HEK293 (cell line): ENCODE measurements at regions not wholly inside any gene's neighbourhood (a gene's known extent, or its start where the extent isn't known, plus 50 kb on each side); places are given as distances from the start of the nearest gene placed in this dataset.

Experiments
- CTCF ChIA-PET: fragments of 350-600 bp; formaldehyde crosslinking; extraction: SDS; loops from one replicate; lab custom pipeline; 2021; ENCODE audit warnings: antibody characterized with exemption; lab: Yijun Ruan, JAX
- POLR2A ChIA-PET: fragments of 300-600 bp; formaldehyde crosslinking; extraction: SDS; loops from one replicate; lab custom pipeline; 2020; ENCODE audit warnings: antibody characterized with exemption, inconsistent platforms; lab: Yijun Ruan, JAX
- H3K27ac ChIP-seq: fragments of 200-500 bp; sonication (Bioruptor generic); 2 replicates; pipeline ENCODE4 v1.5.1; 2014; ENCODE audit warnings: low read depth, low read length, control low read depth, inconsistent platforms; ENCODE audit errors: extremely low read depth
- H3K36me3 ChIP-seq, 2 experiments: fragments of 200-500 bp in 1 of 2; sonication (Bioruptor generic) in 1 of 2; 1 replicate in 1 of 2; 2 replicates in 1 of 2; pipeline ENCODE4 v1.5.1; 2014 to 2017; ENCODE audit warnings: inconsistent platforms in 2 of 2, low read length in 2 of 2; ENCODE audit not compliant: control insufficient read depth in 2 of 2, insufficient read depth in 1 of 2
- H3K4me1 ChIP-seq: fragments of 200-500 bp; sonication (Bioruptor generic); 2 replicates; pipeline ENCODE4 v1.5.1; 2014; ENCODE audit warnings: mild to moderate bottlenecking, low read length, inconsistent platforms; ENCODE audit not compliant: control insufficient read depth, insufficient read depth
- H3K4me3 ChIP-seq: 2 replicates; pipeline ENCODE4 v1.5.1; 2011; ENCODE audit warnings: low read depth, mild to moderate bottlenecking, control low read depth, low read length, moderate library complexity
- H3K9me3 ChIP-seq: fragments of 200-500 bp; sonication (Bioruptor generic); 2 replicates; pipeline ENCODE4 v1.5.1; 2014; ENCODE audit warnings: low read depth, low read length, inconsistent platforms; ENCODE audit not compliant: control insufficient read depth, insufficient read depth
- ATF2 ChIP-seq: fragments of 450-650 bp; formaldehyde crosslinking; IDR thresholded peaks from 2 replicates; pipeline ENCODE4 v1.5.1; 2016; ENCODE audit warnings: missing biosample characterization, missing genetic modification characterization, low read depth
- HIC1 ChIP-seq: fragments of 450-650 bp; formaldehyde crosslinking; IDR thresholded peaks from 2 replicates; pipeline ENCODE4 v1.5.1; 2016; ENCODE audit warnings: missing biosample characterization, missing genetic modification characterization
- KLF7 ChIP-seq: fragments of 450-650 bp; formaldehyde crosslinking; IDR thresholded peaks from 2 replicates; pipeline ENCODE4 v1.5.1; 2016; ENCODE audit warnings: missing biosample characterization, missing genetic modification characterization, borderline replicate concordance
- PRDM4 ChIP-seq: fragments of 450-650 bp; formaldehyde crosslinking; IDR thresholded peaks from 2 replicates; pipeline ENCODE4 v1.5.1; 2017; ENCODE audit warnings: missing biosample characterization, missing genetic modification characterization
- SALL2 ChIP-seq: fragments of 450-650 bp; formaldehyde crosslinking; IDR thresholded peaks from 2 replicates; pipeline ENCODE4 v1.5.0; 2017; ENCODE audit warnings: missing biosample characterization, mild to moderate bottlenecking, missing genetic modification characterization, borderline replicate concordance
- YY1 ChIP-seq: fragments of 450-650 bp; formaldehyde crosslinking; IDR thresholded peaks from 2 replicates; pipeline ENCODE4 v1.5.1; 2018; ENCODE audit warnings: missing biosample characterization, missing genetic modification characterization
- ZNF155 ChIP-seq: fragments of 450-650 bp; formaldehyde crosslinking; IDR thresholded peaks from 2 replicates; pipeline ENCODE4 v1.5.1; 2016; ENCODE audit warnings: missing biosample characterization, missing genetic modification characterization
- ZNF169 ChIP-seq: fragments of 450-650 bp; formaldehyde crosslinking; IDR thresholded peaks from 2 replicates; pipeline ENCODE4 v1.5.1; 2016; ENCODE audit warnings: missing biosample characterization, missing genetic modification characterization
- ZNF18 ChIP-seq: fragments of 450-650 bp; formaldehyde crosslinking; IDR thresholded peaks from 2 replicates; pipeline ENCODE4 v1.5.1; 2016; ENCODE audit warnings: missing biosample characterization, missing genetic modification characterization
- ZNF221 ChIP-seq: fragments of 450-650 bp; formaldehyde crosslinking; IDR thresholded peaks from 2 replicates; pipeline ENCODE4 v1.5.1; 2017; ENCODE audit warnings: missing biosample characterization, missing genetic modification characterization, borderline replicate concordance
- ZNF24 ChIP-seq: fragments of 450-650 bp; formaldehyde crosslinking; IDR thresholded peaks from 2 replicates; pipeline ENCODE4 v1.5.1; 2016; ENCODE audit warnings: missing biosample characterization, missing genetic modification characterization
- ZNF26 ChIP-seq: fragments of 450-650 bp; formaldehyde crosslinking; IDR thresholded peaks from 2 replicates; pipeline ENCODE4 v1.5.1; 2016; ENCODE audit warnings: missing biosample characterization, missing genetic modification characterization
- ZNF274 ChIP-seq, 2 experiments: fragments of 200-500 bp in 1 of 2; fragments of 450-650 bp in 1 of 2; sonication (Bioruptor generic) in 1 of 2; formaldehyde crosslinking in 1 of 2; IDR thresholded peaks; 2 replicates each; pipeline versions ENCODE4 v1.5.1 to v1.6.1; 2014 to 2016; ENCODE audit warnings: borderline replicate concordance in 1 of 2, inconsistent platforms in 1 of 2, low read length in 1 of 2, missing biosample characterization in 1 of 2, missing genetic modification characterization in 1 of 2
- ZNF311 ChIP-seq: fragments of 450-650 bp; formaldehyde crosslinking; IDR thresholded peaks from 2 replicates; pipeline ENCODE4 v1.5.1; 2017; ENCODE audit warnings: missing biosample characterization, missing genetic modification characterization, borderline replicate concordance
- ZNF449 ChIP-seq: fragments of 450-650 bp; formaldehyde crosslinking; IDR thresholded peaks from 2 replicates; pipeline ENCODE4 v1.5.1; 2017; ENCODE audit warnings: missing biosample characterization, mild to moderate bottlenecking, missing genetic modification characterization, moderate library complexity
- ZNF510 ChIP-seq: fragments of 450-650 bp; formaldehyde crosslinking; IDR thresholded peaks from 2 replicates; pipeline ENCODE4 v1.5.1; 2018; ENCODE audit warnings: mild to moderate bottlenecking, missing genetic modification characterization, missing biosample characterization; ENCODE audit not compliant: insufficient replicate concordance
- ZNF514 ChIP-seq: fragments of 450-650 bp; formaldehyde crosslinking; IDR thresholded peaks from 2 replicates; pipeline ENCODE4 v1.5.1; 2016; ENCODE audit warnings: missing biosample characterization, missing genetic modification characterization
- ZNF549 ChIP-seq: fragments of 450-650 bp; IDR thresholded peaks from 2 replicates; pipeline ENCODE4 v1.5.1; 2018; ENCODE audit warnings: missing biosample characterization, missing genetic modification characterization, mild to moderate bottlenecking, inconsistent platforms, moderate library complexity
- ZNF658 ChIP-seq: fragments of 450-650 bp; formaldehyde crosslinking; IDR thresholded peaks from 2 replicates; pipeline ENCODE4; 2016; ENCODE audit warnings: missing biosample characterization, missing genetic modification characterization
- ZNF701 ChIP-seq: fragments of 450-650 bp; formaldehyde crosslinking; IDR thresholded peaks from 2 replicates; pipeline ENCODE4 v1.5.1; 2016; ENCODE audit warnings: missing biosample characterization, missing genetic modification characterization
- ZNF785 ChIP-seq: fragments of 450-650 bp; formaldehyde crosslinking; IDR thresholded peaks from 2 replicates; pipeline ENCODE4 v1.5.1; 2016; ENCODE audit warnings: missing biosample characterization, missing genetic modification characterization

GRCh38 chr2:60364491-60364890 lies 189.0 kb downstream of the BCL11A start:
- no peak overlapping the region for H3K27ac ChIP-seq

GRCh38 chr2:60361498-60361897 lies 192.0 kb downstream of the BCL11A start:
- no peaks in the 10 kb centered on the region for H3K9me3 ChIP-seq
- H3K4me3 ChIP-seq = no peak overlapping the region
- no peaks in the 10 kb centered on the region for H3K36me3 ChIP-seq
- H3K4me1 ChIP-seq = no peaks in the 10 kb centered on the region
- POLR2A ChIA-PET = no interaction called here
- H3K27ac ChIP-seq = no peak overlapping the region
- CTCF ChIA-PET = interaction anchor here (0.6 kb wide), 1 partner anchor 129 kb away, joined by 3 read pairs; no protein-coding TSS in a partner anchor
- TF ChIP-seq ZNF155 (tag by site-specific recombination) (no peak), PRDM4 (tag by site-specific recombination) (no peak), ZNF26 (tag by site-specific recombination) (no peak), ZNF785 (tag by site-specific recombination) (no peak), ZNF510 (tag by site-specific recombination) (no peak), ZNF658 (tag by site-specific recombination) (no peak), ZNF24 (no peak), ZNF221 (no peak), ZNF514 (tag by site-specific recombination) (no peak)

More at GRCh38 chr2:60364491-60364890, 189.0 kb downstream of the BCL11A start:
- no peak overlapping the region for H3K4me3 ChIP-seq
- no peaks in the 10 kb centered on the region for H3K9me3 ChIP-seq
- no peak for TF ChIP-seq ZNF274 (IDR thresholded peaks at IDR 0.05; ENCODE audit: low read length)
- no peak for TF ChIP-seq ZNF274 (tag by site-specific recombination; IDR thresholded peaks at IDR 0.05; ENCODE audit: borderline replicate concordance)
- no peak for TF ChIP-seq ZNF549
- TF ChIP-seq KLF7 (tag by site-specific recombination) = no peak
- TF ChIP-seq ATF2 (tag by site-specific recombination) = no peak
- no peak for TF ChIP-seq SALL2 (tag by site-specific recombination)
- TF ChIP-seq ZNF449 = no peak
- TF ChIP-seq ZNF311 = no peak
- no peak for TF ChIP-seq ZNF18 (tag by site-specific recombination)
- no peak for TF ChIP-seq ZNF514 (tag by site-specific recombination)
- TF ChIP-seq ZNF701 = no peak
- TF ChIP-seq YY1 = no peak
- no peak for TF ChIP-seq ZNF169 (tag by site-specific recombination)
- no peak for TF ChIP-seq HIC1
- no peaks in the 10 kb centered on the region for H3K36me3 ChIP-seq
- ChIA-PET POLR2A (no interaction called here), CTCF (interaction anchor here (0.6 to 1.5 kb wide), 2 partner anchors 195 to 217 kb away, joined by 3 to 4 read pairs; no protein-coding TSS in a partner anchor)
- H3K4me1 ChIP-seq = no peaks in the 10 kb centered on the region
